NCI-H524 treated with DMSO at 0.1 percent for 48 hours (cell line): ENCODE measurements at regions not wholly inside any gene's neighbourhood (a gene's known extent, or its start where the extent isn't known, plus 50 kb on each side); places are given as distances from the start of the nearest gene placed in this dataset.
"Not testable (repeated sequence)": the region's sequence is repeated elsewhere in the genome, so short reads cannot be mapped to it uniquely, and the experiment has no call there.

Experiments
- DNase-seq: peaks from one replicate; lab custom pipeline; 2025; lab: John Stamatoyannopoulos, UW

GRCh38 chr6:103578115-103578514 lies 1281.6 kb downstream of the HACE1 start:
- no peak for DNase-seq

- no peak for DNase-seq
Observed at GRCh38 chr6:103570431-103570830, 1289.3 kb downstream of the HACE1 start.

GRCh38 chr6:103554911-103555310 lies 1304.8 kb downstream of the HACE1 start:
- no peak for DNase-seq

GRCh38 chr6:103538381-103538780 lies 1321.3 kb downstream of the HACE1 start:
- peak; percentile 4 for DNase-seq

GRCh38 chr6:103534814-103535213 lies 1324.9 kb downstream of the HACE1 start:
- no peak for DNase-seq

GRCh38 chr6:103534095-103534494 lies 1325.6 kb downstream of the HACE1 start:
- no peak for DNase-seq

GRCh38 chr6:103522045-103522444 lies 1337.7 kb downstream of the HACE1 start:
- DNase-seq = no peak

- DNase-seq = no peak
Observed at GRCh38 chr6:103516336-103516735, 1343.4 kb downstream of the HACE1 start.

- DNase-seq = no peak
Observed at GRCh38 chr6:103507052-103507451, 1352.7 kb downstream of the HACE1 start.

GRCh38 chr6:103505155-103505518 lies 1354.6 kb downstream of the HACE1 start:
- DNase-seq = no peak

GRCh38 chr6:103504501-103505154 lies 1355.1 kb downstream of the HACE1 start:
- no peak for DNase-seq

GRCh38 chr6:103496588-103496987 lies 1363.1 kb downstream of the HACE1 start:
- DNase-seq = not testable (repeated sequence)

- no peak for DNase-seq
Observed at GRCh38 chr6:103456652-103457051, 1403.1 kb downstream of the HACE1 start.

- DNase-seq = no peak
Observed at GRCh38 chr6:103455275-103455674, 1404.4 kb downstream of the HACE1 start.

- DNase-seq = no peak
Observed at GRCh38 chr6:103409475-103409874, 1450.2 kb downstream of the HACE1 start.

- DNase-seq = no peak
Observed at GRCh38 chr6:103405321-103405720, 1454.4 kb downstream of the HACE1 start.

GRCh38 chr6:103404799-103405198 lies 1454.9 kb downstream of the HACE1 start:
- no peak for DNase-seq

- DNase-seq = no peak
Observed at GRCh38 chr6:103396768-103397167, 1463.0 kb downstream of the HACE1 start.

- DNase-seq = no peak
Observed at GRCh38 chr6:103379272-103379671, 1480.4 kb downstream of the HACE1 start.

GRCh38 chr6:103367212-103367611 lies 1492.5 kb downstream of the HACE1 start:
- peak; percentile 49 for DNase-seq

- DNase-seq = no peak
Observed at GRCh38 chr6:103356531-103356930, 1503.2 kb downstream of the HACE1 start.

- no peak for DNase-seq
Observed at GRCh38 chr6:103344554-103345163, 1515.1 kb downstream of the HACE1 start.

- no peak for DNase-seq
Observed at GRCh38 chr6:103335412-103335811, 1524.3 kb downstream of the HACE1 start.
